Medulla oblongata (tissue), 1 donor: ENCODE measurements at regions not wholly inside any gene's neighbourhood (a gene's known extent, or its start where the extent isn't known, plus 50 kb on each side); places are given as distances from the start of the nearest gene placed in this dataset.
"Not testable (repeated sequence)": the region's sequence is repeated elsewhere in the genome, so short reads cannot be mapped to it uniquely, and the experiment has no call there.

Source experiments
- DNase-seq: peaks from one replicate; pipeline ENCODE4 v3.0.0-alpha.2; 2015; ENCODE audit errors: extremely low spot score

DNA sequence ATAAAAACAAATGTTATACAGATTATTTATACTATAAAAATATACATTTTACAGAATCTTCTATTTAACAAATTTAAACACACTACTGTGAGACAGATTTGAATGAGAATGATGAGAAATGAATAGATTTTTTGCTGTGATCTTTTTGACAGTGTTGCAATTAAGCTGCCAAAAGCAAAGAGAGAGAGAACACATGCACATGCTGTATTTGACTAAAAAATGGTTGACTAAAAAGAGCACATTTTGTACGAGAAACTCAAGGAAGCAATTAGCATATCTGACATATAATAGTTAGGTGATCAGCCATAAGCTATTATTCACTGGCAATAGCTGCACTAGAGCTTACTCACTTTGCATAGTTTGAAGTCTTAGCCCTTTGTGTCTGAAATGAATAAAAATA, 115.8 kb downstream of the SYT10 start:
- no peak for DNase-seq

DNA sequence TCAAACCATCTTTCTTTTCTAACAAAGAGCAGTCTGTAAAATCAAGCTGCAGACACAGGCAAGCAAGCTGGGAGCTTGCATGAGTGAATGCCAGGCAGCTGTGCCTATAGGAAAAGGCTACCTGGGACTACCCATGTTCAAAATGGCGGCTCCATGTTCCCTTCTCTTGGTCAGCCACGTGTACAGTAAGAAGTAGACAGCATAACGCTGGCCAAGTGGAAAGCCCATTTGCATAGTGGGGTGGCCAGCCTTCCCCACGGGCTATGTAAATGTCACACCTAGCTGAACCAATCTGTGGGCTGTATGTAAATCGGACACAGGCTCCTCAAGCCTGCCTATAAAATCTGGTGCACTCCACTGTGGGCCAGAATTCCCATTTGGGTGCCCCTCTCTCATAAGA, 117.1 kb downstream of the SYT10 start:
- DNase-seq: no peak

DNA sequence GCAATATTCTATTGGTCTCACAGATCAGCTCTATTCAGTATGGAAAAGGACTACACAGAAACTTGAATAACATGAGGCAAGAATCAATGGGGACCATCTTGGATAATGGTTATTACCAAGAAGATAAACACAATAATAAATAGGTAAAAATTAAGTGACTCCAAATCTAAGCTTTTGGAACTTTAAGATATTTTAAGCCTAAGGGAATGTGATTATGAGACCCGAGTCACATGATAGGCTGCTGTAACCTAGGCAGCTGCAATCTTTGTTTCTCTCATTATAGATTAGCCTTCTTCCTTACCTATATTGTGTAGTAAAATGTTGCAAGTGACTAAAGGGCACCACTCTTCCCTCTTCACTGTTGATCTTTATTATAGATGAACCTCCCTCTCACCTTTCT, 121.9 kb downstream of the SYT10 start:
- DNase-seq: no peak

DNA sequence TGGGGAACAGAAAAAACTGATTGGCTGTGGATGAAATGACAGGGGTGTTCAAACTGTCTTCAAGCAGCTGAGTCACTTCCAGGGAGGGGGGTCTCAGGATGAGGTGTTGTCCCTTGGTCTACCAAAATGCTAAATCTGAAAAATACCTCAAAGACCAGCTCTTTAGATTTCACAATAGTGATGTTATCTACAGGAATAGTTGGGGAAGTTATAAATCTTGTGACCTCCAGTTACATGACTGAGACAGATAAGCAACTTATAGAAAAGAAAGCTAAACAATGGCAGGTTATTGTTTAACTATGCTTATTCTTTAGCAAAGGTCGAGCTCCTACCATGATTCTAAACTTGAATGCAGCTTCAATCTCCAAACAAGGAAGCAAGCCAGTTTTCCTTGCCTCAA, 125.4 kb downstream of the SYT10 start:
- no peak for DNase-seq

- no peak for DNase-seq
Measured at GRCh38 chr12:33313476-33313875, 126.1 kb downstream of the SYT10 start.

- DNase-seq: no peak
Measured at GRCh38 chr12:33310471-33310870, 129.1 kb downstream of the SYT10 start.

DNA sequence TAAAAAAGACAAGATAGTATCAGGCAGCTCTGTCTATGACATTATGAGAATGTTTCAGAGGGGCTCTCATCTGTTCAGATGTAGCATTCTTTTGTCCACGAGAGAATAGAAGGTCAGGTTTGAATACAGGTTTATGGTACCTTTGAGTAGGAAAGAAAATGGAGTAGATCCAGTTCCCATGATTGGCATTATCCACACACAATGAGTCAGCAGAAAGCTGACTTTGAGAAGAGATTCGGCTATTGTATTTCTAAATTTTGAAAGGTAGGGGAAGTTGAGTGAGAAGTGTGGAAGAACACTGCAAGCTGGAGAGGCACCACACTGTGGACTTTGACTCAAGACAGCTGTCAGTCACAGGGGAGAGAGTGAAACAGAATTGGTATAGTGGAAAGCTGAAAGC, 135.4 kb downstream of the SYT10 start:
- DNase-seq: no peak

GRCh38 chr12:33296529-33296928, 143.1 kb downstream of the SYT10 start:
- no peak for DNase-seq

GRCh38 chr12:33290703-33291102, 148.9 kb downstream of the SYT10 start:
- DNase-seq: no peak

DNA sequence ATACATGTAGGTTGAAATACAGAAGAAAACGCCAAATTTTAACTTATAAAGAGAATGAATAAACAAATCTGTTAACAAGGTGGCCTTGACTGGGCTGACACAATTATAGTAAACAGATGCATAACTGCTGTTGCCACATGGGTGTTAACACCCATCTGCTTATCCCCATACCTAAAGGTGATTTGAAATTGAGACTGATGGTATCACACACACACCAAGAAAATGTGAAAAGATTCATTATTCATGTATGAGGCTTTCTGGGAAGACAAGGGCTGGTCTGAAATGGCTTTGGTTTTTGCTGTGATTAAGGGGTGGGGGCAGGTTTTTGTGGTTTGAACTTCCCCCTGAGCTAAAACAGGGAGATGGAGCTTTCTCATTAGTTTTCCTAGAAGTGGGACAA, 156.6 kb downstream of the SYT10 start:
- no peak for DNase-seq

DNA sequence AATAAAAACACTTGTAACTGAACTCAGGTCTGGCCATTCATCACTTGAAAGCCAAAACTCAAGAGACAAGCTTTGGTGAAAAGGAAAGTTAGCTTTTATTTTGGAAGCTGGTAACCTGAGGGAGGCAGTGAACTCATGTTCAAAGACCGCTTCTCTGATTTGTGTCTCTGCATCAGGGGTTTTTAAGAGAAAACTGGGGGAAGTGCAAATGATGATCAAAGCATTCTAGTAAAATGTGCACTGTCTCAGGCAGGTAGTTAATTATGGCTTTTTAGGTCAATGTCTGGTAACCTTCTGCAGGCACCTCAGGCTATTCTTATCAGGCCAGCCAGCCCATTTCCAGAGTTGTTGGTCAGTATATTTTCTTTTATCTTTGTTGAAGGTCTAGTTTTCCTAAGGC, 162.2 kb downstream of the SYT10 start:
- no peak for DNase-seq

GRCh38 chr12:33267641-33268040, 172.0 kb downstream of the SYT10 start:
- DNase-seq: no peak

- DNase-seq: no peak
Measured at GRCh38 chr12:33265900-33266299, 173.7 kb downstream of the SYT10 start.

DNA sequence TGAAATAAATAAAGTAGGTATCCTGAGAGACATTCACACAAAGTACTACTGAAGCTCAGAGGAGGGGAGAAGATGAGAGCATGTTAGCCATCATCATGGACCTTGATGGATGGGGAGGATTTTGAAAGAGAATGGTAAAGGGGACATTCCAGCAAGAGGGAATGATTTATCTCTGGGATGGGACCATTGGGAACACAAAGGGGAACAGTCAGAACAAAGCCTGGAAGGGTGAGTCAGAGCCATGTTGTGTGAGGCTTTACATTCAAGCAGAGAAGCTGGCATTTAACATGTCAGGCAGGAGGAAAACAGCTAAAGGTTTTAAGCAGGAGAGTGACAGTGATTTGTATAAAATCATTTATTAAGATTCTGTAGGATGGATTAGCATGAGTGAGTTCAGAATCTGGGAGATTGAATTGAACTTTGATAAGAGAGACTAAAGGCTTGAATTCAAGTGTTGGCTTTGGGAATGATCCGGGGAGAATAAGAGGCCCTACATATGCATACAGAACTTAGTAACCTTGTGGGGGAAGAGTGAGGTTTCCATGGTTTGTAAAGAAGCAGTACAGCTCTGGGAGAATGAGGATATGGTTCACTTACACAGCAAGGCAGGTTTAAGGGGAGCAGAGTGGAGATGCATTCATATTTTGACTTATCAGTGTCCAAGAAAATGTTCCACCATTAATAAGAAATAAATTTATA, 174.4 kb downstream of the SYT10 start:
- no peak for DNase-seq

- DNase-seq: no peak
Measured at GRCh38 chr12:33253178-33253577, 186.4 kb downstream of the SYT10 start.

- no peak for DNase-seq
Measured at GRCh38 chr12:33251548-33251947, 188.1 kb downstream of the SYT10 start.

DNA sequence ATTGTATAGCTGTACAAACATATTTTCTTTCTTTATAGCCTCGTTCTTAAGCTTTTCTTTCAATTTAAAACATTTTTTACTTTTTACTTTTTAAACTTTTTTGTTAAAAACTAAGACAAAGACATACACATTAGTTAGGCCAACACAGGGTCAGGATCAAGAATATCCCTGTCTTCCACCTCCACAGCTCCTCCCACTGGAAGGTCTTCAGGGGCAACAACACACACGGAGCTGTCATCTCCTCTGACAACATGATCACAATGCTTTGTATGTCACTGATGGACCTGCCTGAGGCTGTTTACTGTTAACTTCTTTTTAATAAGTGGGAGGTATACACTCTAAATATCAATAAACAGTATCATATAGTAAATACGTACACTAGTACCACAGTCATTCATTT, 191.3 kb downstream of the SYT10 start:
- DNase-seq: no peak

GRCh38 chr12:33247625-33248024, 192.0 kb downstream of the SYT10 start:
- DNase-seq: no peak

- no peak for DNase-seq
Measured at GRCh38 chr12:33245434-33245833, 194.2 kb downstream of the SYT10 start.

DNA sequence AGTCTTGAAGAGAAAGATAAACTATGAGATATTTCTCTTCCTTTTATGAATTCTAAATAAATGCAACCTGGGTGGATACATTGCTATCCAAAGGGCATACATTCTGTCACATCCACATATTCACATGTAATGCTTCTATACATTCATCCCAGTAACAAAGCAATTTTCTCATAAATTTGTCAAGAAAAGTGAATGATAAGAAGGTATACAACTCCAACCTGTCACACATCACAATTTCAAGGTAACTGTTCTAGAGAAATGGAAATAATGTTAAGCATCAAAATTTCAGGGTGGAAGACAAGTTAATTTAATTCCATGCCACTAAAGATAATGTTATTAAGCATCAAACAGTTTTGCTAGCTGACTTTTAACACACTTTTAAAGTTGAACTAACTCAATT, 212.9 kb downstream of the SYT10 start:
- no peak for DNase-seq

GRCh38 chr12:33223956-33224355, 215.7 kb downstream of the SYT10 start:
- DNase-seq: no peak

DNA sequence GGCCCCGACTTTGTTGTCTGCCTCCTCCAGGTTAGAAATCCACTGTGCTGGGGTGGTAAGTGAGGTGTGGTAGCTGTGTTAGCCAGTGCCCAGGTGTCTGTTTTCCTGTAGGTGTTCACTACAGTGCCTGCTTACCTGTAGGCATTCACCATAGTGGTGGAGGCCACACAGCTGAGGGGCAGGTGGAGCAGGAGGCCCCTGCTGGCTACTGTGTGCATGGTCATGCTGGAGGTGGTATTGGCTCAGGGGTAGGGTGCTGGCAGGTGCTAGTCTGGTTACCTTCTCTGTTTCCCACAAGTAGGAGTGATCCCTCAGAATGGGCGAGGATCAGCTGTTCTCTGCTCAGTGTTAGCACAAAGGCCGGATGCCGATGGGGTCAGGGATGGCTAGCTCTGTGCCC, 217.3 kb downstream of the SYT10 start:
- DNase-seq: no peak

GRCh38 chr12:33205981-33206380, 233.6 kb downstream of the SYT10 start:
- no peak for DNase-seq

- not testable (repeated sequence) for DNase-seq
Measured at GRCh38 chr12:33194389-33194788, 245.2 kb downstream of the SYT10 start.
